PC-3 (cell line): ENCODE measurements at regions not wholly inside any gene's neighbourhood (a gene's known extent, or its start where the extent isn't known, plus 50 kb on each side); places are given as distances from the start of the nearest gene placed in this dataset.

ENCODE experiments used
- ATAC-seq: fragments of 200-7000 bp; cut with Tn5 transposase; 2 replicates; pipeline ENCODE4 v1.9.1; 2020; ENCODE audit warnings: mild to moderate bottlenecking, moderate library complexity
- BruUV-seq: library from RNA; stranded (reverse); fragments of 400-500 nt; replicated peaks from 2 replicates; lab custom pipeline; 2021; lab: Mats Ljungman, UMichigan
- CTCF ChIA-PET: fragments of 300-600 bp; sonication (Branson Sonifier 250); formaldehyde crosslinking; loops from one replicate; lab custom pipeline; 2022; ENCODE audit warnings: antibody characterized with exemption; lab: Charles Lee
- POLR2A ChIA-PET: fragments of 300-600 bp; sonication (Branson Sonifier 250); formaldehyde crosslinking; loops from one replicate; lab custom pipeline; 2022; ENCODE audit warnings: antibody characterized with exemption; ENCODE audit not compliant: unreplicated experiment; lab: Charles Lee
- DNase-seq: peaks from one replicate; pipeline ENCODE4 v3.0.0-alpha.2; 2015
- H2AFZ ChIP-seq: fragments of 300-600 bp; sonication (generic); 2 replicates; pipeline ENCODE4 v1.6.0; 2016; ENCODE audit warnings: antibody characterized with exemption, low read length
- H3F3A ChIP-seq: fragments of 300-600 bp; sonication (generic); one replicate; pipeline ENCODE4 v1.6.0; 2017; ENCODE audit warnings: antibody characterized with exemption, low read length, control low read depth, mild to moderate bottlenecking; ENCODE audit not compliant: unreplicated experiment
- H3K27ac ChIP-seq: fragments of 300-600 bp; sonication (generic); 2 replicates; pipeline ENCODE4 v1.5.1; 2016; ENCODE audit warnings: mild to moderate bottlenecking, low read length
- H3K27me3 ChIP-seq: fragments of 300-600 bp; sonication (generic); 2 replicates; pipeline ENCODE4 v1.6.1; 2016; ENCODE audit warnings: low read length, mixed read lengths
- H3K36me3 ChIP-seq: fragments of 300-600 bp; sonication (generic); 2 replicates; pipeline ENCODE4 v1.6.1; 2016; ENCODE audit warnings: low read depth, mixed run types, low read length, mixed read lengths
- H3K4me1 ChIP-seq: fragments of 300-600 bp; sonication (generic); 2 replicates; pipeline ENCODE4 v1.5.1; 2016; ENCODE audit warnings: low read length; ENCODE audit not compliant: insufficient read depth
- H3K4me2 ChIP-seq: fragments of 300-600 bp; sonication (generic); 2 replicates; pipeline ENCODE4 v1.6.0; 2016; ENCODE audit warnings: low read length
- H3K4me3 ChIP-seq: fragments of 300-600 bp; sonication (generic); 2 replicates; pipeline ENCODE4 v1.5.1; 2016; ENCODE audit warnings: mild to moderate bottlenecking, low read length, mixed read lengths
- H3K79me2 ChIP-seq: fragments of 300-600 bp; sonication (generic); 2 replicates; pipeline ENCODE4 v1.6.1; 2017; ENCODE audit warnings: low read length, mixed read lengths
- H3K9ac ChIP-seq: fragments of 300-600 bp; sonication (generic); 2 replicates; pipeline ENCODE4 v1.6.0; 2016; ENCODE audit warnings: mild to moderate bottlenecking, low read length
- H3K9me2 ChIP-seq: fragments of 300-600 bp; sonication (generic); replicated peaks from 2 replicates; pipeline ENCODE4 v1.6.1; 2016; ENCODE audit warnings: mixed run types, low read length, mixed read lengths
- H3K9me3 ChIP-seq: fragments of 300-600 bp; sonication (generic); 2 replicates; pipeline ENCODE4 v1.6.1; 2016; ENCODE audit warnings: low read length, mixed read lengths
- H4K20me1 ChIP-seq: fragments of 300-600 bp; sonication (generic); 2 replicates; pipeline ENCODE4 v1.6.1; 2016; ENCODE audit warnings: low read length, mixed read lengths
- CTCF ChIP-seq: fragments of 300-600 bp; sonication (generic); conservative IDR thresholded peaks from 2 replicates; pipeline ENCODE4 v1.5.1; 2017; ENCODE audit warnings: antibody characterized with exemption, low read depth, mild to moderate bottlenecking, low read length
- EZH2 ChIP-seq: fragments of 300-600 bp; sonication (generic); IDR thresholded peaks from one replicate; pipeline ENCODE4 v1.6.1; 2017; ENCODE audit warnings: antibody characterized with exemption, mild to moderate bottlenecking, low read length; ENCODE audit not compliant: unreplicated experiment
- EZH2phosphoT487 ChIP-seq: fragments of 300-600 bp; sonication (generic); IDR thresholded peaks from 2 replicates; pipeline ENCODE4 v1.6.1; 2018; ENCODE audit warnings: mild to moderate bottlenecking, antibody characterized with exemption, low read length, borderline replicate concordance
- intact Hi-C: fragments of 100-400 bp; cut with micrococcal nuclease; formaldehyde crosslinking; loops from 2 replicates; pipeline ENCODE4 v1.9.0; 2023

- Histone ChIP-seq H3K9ac (no peak overlapping the region), H2AFZ (no peak overlapping the region), H4K20me1 (no peaks in the 10 kb centered on the region), H3K9me3 (no peaks in the 10 kb centered on the region), H3K4me2 (no peak overlapping the region), H3K27me3 (no peaks in the 10 kb centered on the region), H3K9me2 (no peaks in the 10 kb centered on the region), H3K27ac (no peak overlapping the region), H3K4me3 (no peak overlapping the region), H3K79me2 (no peaks in the 10 kb centered on the region), H3K36me3 (no peaks in the 10 kb centered on the region), H3F3A (no peaks in the 10 kb centered on the region), H3K4me1 (no peaks in the 10 kb centered on the region)
- POLR2A ChIA-PET: no interaction called here
- CTCF ChIA-PET: no interaction called here
- no peak for DNase-seq
- no peak for ATAC-seq
- no TSS peak for BruUV-seq
- TF ChIP-seq EZH2 (no peak), EZH2phosphoT487 (no peak), CTCF (no peak)
- intact Hi-C loops: no loop called here
These were observed 120.0 kb upstream of the JAG1 start for GRCh38 chr20:10793766-10794165.

GRCh38 chr20:10794765-10795164 lies 121.0 kb upstream of the JAG1 start:
- intact Hi-C loops: no loop called here
- H3K27ac ChIP-seq: no peak overlapping the region
- no peaks in the 10 kb centered on the region for H3K4me1 ChIP-seq
- H3F3A ChIP-seq: no peaks in the 10 kb centered on the region
- no peak overlapping the region for H2AFZ ChIP-seq
- CTCF ChIA-PET: no interaction called here
- POLR2A ChIA-PET: no interaction called here
- no TSS peak for BruUV-seq
- H4K20me1 ChIP-seq: no peaks in the 10 kb centered on the region
- no peaks in the 10 kb centered on the region for H3K9me3 ChIP-seq
- no peaks in the 10 kb centered on the region for H3K79me2 ChIP-seq
- ATAC-seq (no peak), DNase-seq (no peak)
- TF ChIP-seq EZH2phosphoT487 (no peak), CTCF (no peak), EZH2 (no peak)
- H3K9ac ChIP-seq: no peak overlapping the region
- H3K4me3 ChIP-seq: no peak overlapping the region
- H3K4me2 ChIP-seq: no peak overlapping the region
- no peaks in the 10 kb centered on the region for H3K36me3 ChIP-seq
- no peaks in the 10 kb centered on the region for H3K27me3 ChIP-seq
- no peaks in the 10 kb centered on the region for H3K9me2 ChIP-seq

- no peak overlapping the region for H3K4me3 ChIP-seq
- no peaks in the 10 kb centered on the region for H3K27me3 ChIP-seq
- 0 out of 2 replicates have a peak, but pooled peaks cover 3% of the 10 kb centered on the region for H3K9me2 ChIP-seq
- POLR2A ChIA-PET: no interaction called here
- H3F3A ChIP-seq: no peaks in the 10 kb centered on the region
- BruUV-seq: no TSS peak
- no peaks in the 10 kb centered on the region for H4K20me1 ChIP-seq
- CTCF ChIA-PET: no interaction called here
- no peaks in the 10 kb centered on the region for H3K9me3 ChIP-seq
- intact Hi-C loops: no loop called here
- H3K27ac ChIP-seq: no peak overlapping the region
- H2AFZ ChIP-seq: no peak overlapping the region
- no peak overlapping the region for H3K9ac ChIP-seq
- H3K4me2 ChIP-seq: no peak overlapping the region
- ATAC-seq (no peak), DNase-seq (no peak)
- no peaks in the 10 kb centered on the region for H3K79me2 ChIP-seq
- no peaks in the 10 kb centered on the region for H3K36me3 ChIP-seq
- TF ChIP-seq CTCF (no peak), EZH2 (no peak), EZH2phosphoT487 (no peak)
- H3K4me1 ChIP-seq: peaks cover 6% of the 10 kb centered on the region; the same call in 1 of the 2 replicates
These were observed 121.7 kb upstream of the JAG1 start for GRCh38 chr20:10795286-10796026.
